Sigmoid colon (tissue), 4 donors: ENCODE measurements at regions not wholly inside any gene's neighbourhood (a gene's known extent, or its start where the extent isn't known, plus 50 kb on each side); places are given as distances from the start of the nearest gene placed in this dataset.

Experiments used
- EP300 ChIP-seq, 4 donors: sonication (generic); formaldehyde crosslinking; IDR thresholded peaks; one replicate each; pipeline ENCODE4 v1.6.1; 2017; ENCODE audit warnings: antibody characterized with exemption in 4 of 4
- TF ChIP-seq, protein P1 (sequence below), 4 experiments: fragments of 450-650 bp in 3 of 4; fragments of 200-600 bp in 1 of 4; IDR thresholded peaks; one replicate each; pipeline ENCODE4 v1.5.1; 2016 to 2019; ENCODE audit warnings: antibody characterized with exemption in 4 of 4, mild to moderate bottlenecking in 3 of 4, moderate library complexity in 2 of 4

DNA sequence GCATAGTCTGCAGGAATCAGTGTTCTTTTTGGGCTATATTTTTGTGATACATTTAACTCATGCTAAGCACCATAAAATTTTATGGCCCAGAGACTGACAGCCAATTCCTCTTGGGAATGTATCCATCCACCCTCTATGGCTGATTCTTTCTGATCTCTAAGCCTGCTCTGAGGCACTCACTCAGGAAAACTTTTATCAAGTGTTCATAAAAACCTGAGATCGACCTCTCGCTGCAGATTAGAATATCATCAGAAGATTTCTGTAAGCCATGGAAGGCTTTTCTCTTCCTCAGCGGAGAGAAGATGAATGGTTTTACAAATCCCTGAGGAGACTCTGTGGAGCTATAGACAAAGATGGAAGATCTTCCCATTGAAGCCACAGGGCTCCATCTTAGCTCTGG is 489.8 kb upstream of the GHITM start:
- TF ChIP-seq, protein P1, sequence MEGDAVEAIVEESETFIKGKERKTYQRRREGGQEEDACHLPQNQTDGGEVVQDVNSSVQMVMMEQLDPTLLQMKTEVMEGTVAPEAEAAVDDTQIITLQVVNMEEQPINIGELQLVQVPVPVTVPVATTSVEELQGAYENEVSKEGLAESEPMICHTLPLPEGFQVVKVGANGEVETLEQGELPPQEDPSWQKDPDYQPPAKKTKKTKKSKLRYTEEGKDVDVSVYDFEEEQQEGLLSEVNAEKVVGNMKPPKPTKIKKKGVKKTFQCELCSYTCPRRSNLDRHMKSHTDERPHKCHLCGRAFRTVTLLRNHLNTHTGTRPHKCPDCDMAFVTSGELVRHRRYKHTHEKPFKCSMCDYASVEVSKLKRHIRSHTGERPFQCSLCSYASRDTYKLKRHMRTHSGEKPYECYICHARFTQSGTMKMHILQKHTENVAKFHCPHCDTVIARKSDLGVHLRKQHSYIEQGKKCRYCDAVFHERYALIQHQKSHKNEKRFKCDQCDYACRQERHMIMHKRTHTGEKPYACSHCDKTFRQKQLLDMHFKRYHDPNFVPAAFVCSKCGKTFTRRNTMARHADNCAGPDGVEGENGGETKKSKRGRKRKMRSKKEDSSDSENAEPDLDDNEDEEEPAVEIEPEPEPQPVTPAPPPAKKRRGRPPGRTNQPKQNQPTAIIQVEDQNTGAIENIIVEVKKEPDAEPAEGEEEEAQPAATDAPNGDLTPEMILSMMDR (IDR thresholded peaks at IDR 0.05), result no peak
- no peak for TF ChIP-seq EP300 (IDR thresholded peaks at IDR 0.05)
